IMR-90 (cell line): ENCODE measurements at regions not wholly inside any gene's neighbourhood (a gene's known extent, or its start where the extent isn't known, plus 50 kb on each side); places are given as distances from the start of the nearest gene placed in this dataset.

Experiments
- ATAC-seq: fragments of 200-7000 bp; cut with Tn5 transposase; 2 replicates; pipeline ENCODE4 v1.9.1; 2020; ENCODE audit warnings: low read depth, mild to moderate bottlenecking, moderate library complexity
- BruUV-seq: library from RNA; stranded (reverse); fragments of 400-500 nt; replicated peaks from 2 replicates; lab custom pipeline; 2021; lab: Mats Ljungman, UMichigan
- CTCF ChIA-PET: fragments of 300-600 bp; formaldehyde crosslinking; extraction: SDS; loops from one replicate; lab custom pipeline; 2021; ENCODE audit warnings: antibody characterized with exemption; lab: Yijun Ruan, JAX
- POLR2A ChIA-PET: fragments of 300-600 bp; sonication (Branson Sonifier 250); formaldehyde crosslinking; loops from one replicate; lab custom pipeline; 2022; ENCODE audit warnings: antibody characterized with exemption; ENCODE audit not compliant: unreplicated experiment; lab: Charles Lee
- DNase-seq: peaks from one replicate; pipeline ENCODE4 v3.0.0; 2013
- H2AFZ ChIP-seq: replicated peaks from 2 replicates; pipeline ENCODE3; 2013; ENCODE audit warnings: low read length, mild to moderate bottlenecking; ENCODE audit not compliant: poor library complexity
- H2AK5ac ChIP-seq: 2 replicates; pipeline ENCODE4 v1.6.1; 2013; ENCODE audit warnings: low read depth, low read length, inconsistent platforms
- H2AK9ac ChIP-seq: replicated peaks from 2 replicates; pipeline ENCODE3; 2013; ENCODE audit warnings: mild to moderate bottlenecking, low read depth, low read length, moderate library complexity; ENCODE audit not compliant: poor library complexity
- H2BK120ac ChIP-seq: 2 replicates; pipeline ENCODE4 v1.6.1; 2013; ENCODE audit warnings: low read depth, low read length, inconsistent platforms
- H2BK15ac ChIP-seq: 3 replicates; pipeline ENCODE4 v1.6.1; 2013; ENCODE audit warnings: low read depth, low read length, inconsistent platforms
- H2BK20ac ChIP-seq: 2 replicates; pipeline ENCODE4 v1.6.1; 2013; ENCODE audit warnings: low read depth, mild to moderate bottlenecking, inconsistent platforms, low read length, moderate library complexity
- H2BK5ac ChIP-seq: 2 replicates; pipeline ENCODE4 v1.6.1; 2013; ENCODE audit warnings: mild to moderate bottlenecking, low read depth, low read length, inconsistent platforms; ENCODE audit not compliant: poor library complexity, severe bottlenecking
- H3K14ac ChIP-seq: replicated peaks from 2 replicates; pipeline ENCODE4 v1.6.1; 2013; ENCODE audit warnings: low read depth, low read length, inconsistent platforms
- H3K18ac ChIP-seq: 2 replicates; pipeline ENCODE4 v1.6.1; 2013; ENCODE audit warnings: low read depth, low read length, control low read depth
- H3K23ac ChIP-seq: 2 replicates; pipeline ENCODE4 v1.6.1; 2013; ENCODE audit warnings: low read depth, low read length, inconsistent platforms
- H3K27ac ChIP-seq: 2 replicates; pipeline ENCODE4 v1.5.1; 2013; ENCODE audit warnings: mild to moderate bottlenecking, control low read depth, low read length; ENCODE audit not compliant: insufficient read depth
- H3K27me3 ChIP-seq: 2 replicates; pipeline ENCODE4 v1.6.1; 2013; ENCODE audit warnings: low read length; ENCODE audit not compliant: control insufficient read depth, insufficient read depth
- H3K36me3 ChIP-seq: 2 replicates; pipeline ENCODE4 v1.6.1; 2013; ENCODE audit warnings: low read length, mixed read lengths; ENCODE audit not compliant: control insufficient read depth, insufficient read depth
- H3K4ac ChIP-seq: 2 replicates; pipeline ENCODE4 v1.6.1; 2013; ENCODE audit warnings: low read depth, low read length, inconsistent platforms
- H3K4me1 ChIP-seq: 2 replicates; pipeline ENCODE4 v1.6.1; 2013; ENCODE audit warnings: low read length, mixed read lengths; ENCODE audit not compliant: control insufficient read depth, insufficient read depth
- H3K4me2 ChIP-seq: 2 replicates; pipeline ENCODE4 v1.6.1; 2013; ENCODE audit warnings: low read depth, mild to moderate bottlenecking, control low read depth, low read length, moderate library complexity
- H3K4me3 ChIP-seq: 2 replicates; pipeline ENCODE4 v1.5.1; 2013; ENCODE audit warnings: low read depth, mild to moderate bottlenecking, control low read depth, low read length, moderate library complexity; ENCODE audit not compliant: insufficient read depth
- H3K56ac ChIP-seq: 2 replicates; pipeline ENCODE4 v1.6.1; 2013; ENCODE audit warnings: low read length, inconsistent platforms; ENCODE audit not compliant: insufficient read depth; ENCODE audit errors: extremely low read depth
- H3K79me1 ChIP-seq, 2 experiments: 2 replicates each; pipeline ENCODE4 v1.6.1; 2013; ENCODE audit warnings: low read length in 2 of 2, inconsistent platforms in 1 of 2, low read depth in 1 of 2
- H3K9ac ChIP-seq: 2 replicates; pipeline ENCODE4 v1.6.1; 2013; ENCODE audit warnings: low read depth, low read length, control low read depth
- H3K9me1 ChIP-seq: 2 replicates; pipeline ENCODE4 v1.6.1; 2013; ENCODE audit warnings: low read length, inconsistent platforms; ENCODE audit not compliant: insufficient read depth
- H3K9me3 ChIP-seq: 2 replicates; pipeline ENCODE4 v1.6.1; 2013; ENCODE audit warnings: low read length; ENCODE audit not compliant: control insufficient read depth, insufficient read depth
- H4K20me1 ChIP-seq: 2 replicates; pipeline ENCODE4 v1.6.1; 2013; ENCODE audit warnings: low read length, inconsistent platforms; ENCODE audit not compliant: insufficient read depth
- H4K5ac ChIP-seq: 2 replicates; pipeline ENCODE4 v1.6.1; 2013; ENCODE audit warnings: mild to moderate bottlenecking, low read depth, low read length, control low read depth
- H4K8ac ChIP-seq, 2 experiments: 2 replicates each; pipeline ENCODE4 v1.6.1; 2013; ENCODE audit warnings: low read depth in 2 of 2, low read length in 2 of 2, control low read depth in 1 of 2, inconsistent platforms in 1 of 2
- H4K91ac ChIP-seq: 2 replicates; pipeline ENCODE4 v1.6.1; 2013; ENCODE audit warnings: low read depth, low read length, inconsistent platforms; ENCODE audit not compliant: insufficient read depth
- BHLHE40 ChIP-seq: fragments of 150-350 bp; IDR thresholded peaks from 2 replicates; pipeline ENCODE4 v1.6.1; 2016; ENCODE audit warnings: mild to moderate bottlenecking, low read depth, low read length
- CEBPB ChIP-seq: IDR thresholded peaks from 2 replicates; pipeline ENCODE4 v1.6.1; 2012; ENCODE audit warnings: low read depth, low read length, improper control_type of control experiment
- CHD1 ChIP-seq: IDR thresholded peaks from 2 replicates; pipeline ENCODE4 v1.6.1; 2012; ENCODE audit warnings: low read depth, low read length, improper control_type of control experiment
- MAFK ChIP-seq: IDR thresholded peaks from 2 replicates; pipeline ENCODE4 v1.6.1; 2012; ENCODE audit warnings: low read depth, low read length, improper control_type of control experiment
- MAZ ChIP-seq: IDR thresholded peaks from 2 replicates; pipeline ENCODE4 v1.6.1; 2012; ENCODE audit warnings: low read depth, mild to moderate bottlenecking, low read length, improper control_type of control experiment, moderate library complexity, borderline replicate concordance
- MXI1 ChIP-seq: IDR thresholded peaks from 2 replicates; pipeline ENCODE4 v1.6.1; 2012; ENCODE audit warnings: low read depth, mild to moderate bottlenecking, low read length, moderate library complexity, borderline replicate concordance
- NFE2L2 ChIP-seq: fragments of 150-350 bp; IDR thresholded peaks from 2 replicates; pipeline ENCODE4 v1.6.1; 2016; ENCODE audit warnings: low read depth, mild to moderate bottlenecking, low read length
- POLR2A ChIP-seq: IDR thresholded peaks from 2 replicates; pipeline ENCODE4 v1.6.1; 2012; ENCODE audit warnings: mild to moderate bottlenecking, low read depth, low read length
- RAD21 ChIP-seq: IDR thresholded peaks from 2 replicates; pipeline ENCODE4 v1.6.1; 2012; ENCODE audit warnings: low read length, improper control_type of control experiment
- RCOR1 ChIP-seq: IDR thresholded peaks from 2 replicates; pipeline ENCODE4 v1.6.1; 2012; ENCODE audit warnings: mild to moderate bottlenecking, low read length, improper control_type of control experiment; ENCODE audit not compliant: insufficient replicate concordance
- RFX5 ChIP-seq: IDR thresholded peaks from 2 replicates; pipeline ENCODE4 v1.8.0; 2012; ENCODE audit warnings: low read depth, mild to moderate bottlenecking, low read length, moderate library complexity
- SMC3 ChIP-seq: fragments of 150-350 bp; IDR thresholded peaks from 2 replicates; pipeline ENCODE4 v1.6.1; 2016; ENCODE audit warnings: low read depth, mild to moderate bottlenecking, antibody characterized with exemption, low read length, moderate library complexity
- USF2 ChIP-seq: fragments of 150-350 bp; IDR thresholded peaks from 2 replicates; pipeline ENCODE4 v1.6.1; 2017; ENCODE audit warnings: mild to moderate bottlenecking, antibody characterized with exemption, low read length, low read depth
- WGBS, 2 experiments: methylation state at CpG; one replicate each; pipeline versions ENCODE4 v1.1.5 to v1.1.7; 2013; ENCODE audit warnings: missing lambda C conversion rate in 2 of 2; ENCODE audit not compliant: insufficient read length in 1 of 2; ENCODE audit errors: extremely low coverage in 2 of 2; 5-methylcytosine and 5-hydroxymethylcytosine counted together
- dilution Hi-C: fragments of 300-500 bp; cut with HindIII; formaldehyde crosslinking; loops from one replicate; pipeline ENCODE4 v1.14.3; 2018; ENCODE audit warnings: low sequenced_read_pairs; ENCODE audit not compliant: unreplicated experiment
- in situ Hi-C: fragments of 300-500 bp; cut with MboI; formaldehyde crosslinking; loops from 3 replicates; pipeline ENCODE4 v1.14.3; 2019; ENCODE audit warnings: low sequenced_read_pairs, inconsistent platforms, mixed read lengths
- intact Hi-C: fragments of 100-400 bp; cut with micrococcal nuclease; formaldehyde crosslinking; loops from 2 replicates; pipeline ENCODE4 v1.10.0; 2022
- TF ChIP-seq, protein P1 (sequence below): fragments of 150-350 bp; IDR thresholded peaks from 2 replicates; pipeline ENCODE4 v1.6.1; 2016; ENCODE audit warnings: low read depth, mild to moderate bottlenecking, low read length, moderate library complexity, borderline replicate concordance

DNA sequence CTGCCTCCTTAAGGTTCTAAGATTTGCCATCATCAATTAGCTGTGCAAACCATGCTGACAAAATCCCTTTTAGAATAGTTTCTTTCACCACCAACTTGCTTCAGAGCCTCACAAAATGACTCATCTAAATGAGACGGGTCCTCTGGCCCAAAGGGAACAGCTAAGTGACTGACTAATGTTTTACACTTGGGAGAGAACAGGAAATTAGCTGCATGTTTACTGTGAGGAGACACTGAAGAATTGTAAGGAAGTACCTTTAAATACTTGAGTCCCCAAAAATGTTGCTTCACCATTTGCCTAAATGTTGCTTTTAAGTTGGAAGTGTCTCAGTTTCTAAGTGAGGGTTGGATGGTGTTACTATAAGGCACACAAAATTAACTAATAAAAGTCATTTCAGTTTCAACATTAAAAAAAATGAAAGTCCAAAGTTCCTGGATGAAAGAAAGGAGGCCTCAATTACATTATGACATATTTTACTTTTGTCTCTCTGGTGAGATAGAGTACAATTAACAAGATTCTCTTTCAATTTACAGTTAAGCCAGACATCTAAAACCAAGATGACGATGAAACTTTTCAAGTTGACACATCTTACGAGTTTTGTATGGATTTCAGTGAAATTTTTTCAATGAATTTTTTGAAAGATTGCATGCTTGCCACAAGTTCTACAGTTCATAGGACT lies 229.1 kb upstream of the FN1 start:
- Histone ChIP-seq H3K79me1 (0 out of 4 replicates have a peak, but pooled peaks cover 0 to 1% of the 10 kb centered on the region in 2 experiments), H3K14ac (peak overlapping the region; percentile 71; the same call in 1 of the 2 replicates), H3K56ac (peak overlapping the region; percentile 16; the same call in 1 of the 2 replicates), H3K4me1 (peaks cover 10% of the 10 kb centered on the region), H3K9ac (no peak overlapping the region), H3K4ac (peak overlapping the region; percentile 68; the same call in 1 of the 2 replicates), H4K8ac (peak overlapping the region; percentile 54 to 76; a peak in 3 of 4 replicates), H3K27ac (0 out of 2 replicates have a peak overlapping the region, but pooled peaks have one; percentile 3), H3K36me3 (no peaks in the 10 kb centered on the region), H3K4me2 (no peak overlapping the region), H3K4me3 (no peak overlapping the region), H4K5ac (peak overlapping the region; percentile 73; the same call in 1 of the 2 replicates), H4K91ac (peak overlapping the region; percentile 44), H2BK20ac (peak overlapping the region; percentile 88), H2BK5ac (peak overlapping the region; percentile 99), H2AFZ (no peak overlapping the region), H3K27me3 (no peaks in the 10 kb centered on the region), H2BK120ac (peak overlapping the region; percentile 84), H2BK15ac (peak overlapping the region; percentile 83; the same call in 1 of the 3 replicates), H2AK5ac (0 out of 2 replicates have a peak overlapping the region, but pooled peaks have one; percentile 1), H3K23ac (peak overlapping the region; percentile 72; the same call in 1 of the 2 replicates), H3K18ac (peak overlapping the region; percentile 87), H3K9me1 (peaks cover 10% of the 10 kb centered on the region; the same call in 1 of the 2 replicates), H3K9me3 (no peaks in the 10 kb centered on the region), H2AK9ac (no peak overlapping the region), H4K20me1 (no peaks in the 10 kb centered on the region)
- ChIA-PET POLR2A (no interaction called here), CTCF (interaction anchor here (1.1 to 1.4 kb wide), 2 partner anchors 28 to 55 kb away, joined by 4 to 6 read pairs; no protein-coding TSS in a partner anchor)
- no CpG with 5 or more reads among the region's 3 CpGs for WGBS, 2 experiments
- in situ Hi-C loops: no loop called here
- BruUV-seq: no TSS peak
- dilution Hi-C loops: no loop called here
- intact Hi-C loops: loop anchor here (2.0 kb wide), 2 partner anchors 28 to 228 kb away; partner anchors contain the start of gene FN1
- DNase-seq: peak; percentile 93
- ATAC-seq: peak; percentile 63
- TF ChIP-seq SMC3: no peak
- no peak for TF ChIP-seq POLR2A
- TF ChIP-seq USF2: no peak
- no peak for TF ChIP-seq MAZ
- TF ChIP-seq BHLHE40: no peak
- TF ChIP-seq RAD21: peak; percentile 31; the same call in 1 of the 2 replicates
- TF ChIP-seq, protein P1, sequence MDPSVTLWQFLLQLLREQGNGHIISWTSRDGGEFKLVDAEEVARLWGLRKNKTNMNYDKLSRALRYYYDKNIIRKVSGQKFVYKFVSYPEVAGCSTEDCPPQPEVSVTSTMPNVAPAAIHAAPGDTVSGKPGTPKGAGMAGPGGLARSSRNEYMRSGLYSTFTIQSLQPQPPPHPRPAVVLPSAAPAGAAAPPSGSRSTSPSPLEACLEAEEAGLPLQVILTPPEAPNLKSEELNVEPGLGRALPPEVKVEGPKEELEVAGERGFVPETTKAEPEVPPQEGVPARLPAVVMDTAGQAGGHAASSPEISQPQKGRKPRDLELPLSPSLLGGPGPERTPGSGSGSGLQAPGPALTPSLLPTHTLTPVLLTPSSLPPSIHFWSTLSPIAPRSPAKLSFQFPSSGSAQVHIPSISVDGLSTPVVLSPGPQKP: no peak
- peak; percentile 59; the same call in 1 of the 2 replicates for TF ChIP-seq CHD1
- TF ChIP-seq MXI1: no peak
- peak; percentile 26 for TF ChIP-seq RCOR1
- TF ChIP-seq NFE2L2: 0 out of 2 replicates have a peak, but pooled peaks have one; percentile 29
- TF ChIP-seq CEBPB: peak; percentile 86
- TF ChIP-seq RFX5: no peak
- TF ChIP-seq MAFK: no peak
